ENCODE measurements at regions not wholly inside any gene's neighbourhood (a gene's known extent, or its start where the extent isn't known, plus 50 kb on each side); places are given as distances from the start of the nearest gene placed in this dataset.
"Not testable (repeated sequence)": the region's sequence is repeated elsewhere in the genome, so short reads cannot be mapped to it uniquely, and the experiment has no call there.

GRCh38 chr3:145900056-145900829, 260.7 kb downstream of the PLOD2 start:
- DNase-seq = no peak

- DNase-seq = no peak
Observed at GRCh38 chr3:145902166-145902565, 258.8 kb downstream of the PLOD2 start.

- no peak for DNase-seq
Observed at GRCh38 chr3:145903472-145904013, 257.4 kb downstream of the PLOD2 start.

GRCh38 chr3:145904138-145904537, 256.8 kb downstream of the PLOD2 start:
- no peak for DNase-seq

GRCh38 chr3:145906301-145906700, 254.7 kb downstream of the PLOD2 start:
- no peak for DNase-seq

GRCh38 chr3:145906755-145907154, 254.2 kb downstream of the PLOD2 start:
- no peak for DNase-seq

- no peak for DNase-seq
Observed at GRCh38 chr3:145911016-145911415, 250.0 kb downstream of the PLOD2 start.

GRCh38 chr3:145915787-145916186, 245.2 kb downstream of the PLOD2 start:
- no peak for DNase-seq

GRCh38 chr3:145927736-145928135, 233.2 kb downstream of the PLOD2 start:
- DNase-seq = not testable (repeated sequence)

GRCh38 chr3:145936971-145937370, 224.0 kb downstream of the PLOD2 start:
- no peak for DNase-seq

GRCh38 chr3:145939431-145939830, 221.6 kb downstream of the PLOD2 start:
- DNase-seq = no peak

- DNase-seq = no peak
Observed at GRCh38 chr3:145942052-145942451, 218.9 kb downstream of the PLOD2 start.

- DNase-seq = no peak
Observed at GRCh38 chr3:145943952-145944351, 217.0 kb downstream of the PLOD2 start.

GRCh38 chr3:145951441-145951840, 209.5 kb downstream of the PLOD2 start:
- no peak for DNase-seq

GRCh38 chr3:145952536-145952935, 208.4 kb downstream of the PLOD2 start:
- DNase-seq = no peak

GRCh38 chr3:145953316-145953715, 207.7 kb downstream of the PLOD2 start:
- no peak for DNase-seq

- DNase-seq = no peak
Observed at GRCh38 chr3:145959457-145960088, 201.4 kb downstream of the PLOD2 start.

GRCh38 chr3:145963111-145963510, 197.9 kb downstream of the PLOD2 start:
- no peak for DNase-seq

- no peak for DNase-seq
Observed at GRCh38 chr3:145967043-145967442, 193.9 kb downstream of the PLOD2 start.

GRCh38 chr3:145971186-145971585, 189.8 kb downstream of the PLOD2 start:
- no peak for DNase-seq

- no peak for DNase-seq
Observed at GRCh38 chr3:145972851-145973250, 188.1 kb downstream of the PLOD2 start.

- DNase-seq = no peak
Observed at GRCh38 chr3:145981056-145981455, 179.9 kb downstream of the PLOD2 start.

- DNase-seq = no peak
Observed at GRCh38 chr3:145983101-145983500, 177.9 kb downstream of the PLOD2 start.

Data from NK-92 treated with Interleukin-12 subunit alpha and Interleukin-12 subunit beta, amount 100 ng/mL, for 24 hours (cell line).